Endothelial cell of umbilical vein (primary cell): ENCODE measurements at regions not wholly inside any gene's neighbourhood (a gene's known extent, or its start where the extent isn't known, plus 50 kb on each side); places are given as distances from the start of the nearest gene placed in this dataset.

ENCODE experiments used
- BruUV-seq: library from RNA; stranded (reverse); fragments of 400-500 nt; replicated peaks from 2 replicates; lab custom pipeline; 2021; lab: Mats Ljungman, UMichigan
- CTCF ChIA-PET: fragments of 300-600, 350-600 bp; sonication (Branson Sonifier 250); formaldehyde crosslinking; loops from one replicate; lab custom pipeline; 2021; ENCODE audit warnings: antibody characterized with exemption, inconsistent platforms; lab: Charles Lee
- POLR2A ChIA-PET: fragments of 300-600, 350-600 bp; sonication (Branson Sonifier 250); formaldehyde crosslinking; loops from one replicate; lab custom pipeline; 2021; ENCODE audit warnings: antibody characterized with exemption, inconsistent platforms; lab: Charles Lee
- DNase-seq: peaks from one replicate; pipeline ENCODE4 v3.0.0-alpha.2; 2011; ENCODE audit warnings: low read depth, low spot score
- FAIRE-seq: peaks from 2 replicates; lab custom pipeline; 2011; peaks lifted over from hg19 to GRCh38; lab: Jason Lieb, UNC
- H2AFZ ChIP-seq: 2 replicates; pipeline ENCODE4 v1.6.0; 2012; ENCODE audit warnings: low read depth, low read length, control low read depth, inconsistent platforms
- H3K27ac ChIP-seq: 2 replicates; pipeline ENCODE4 v1.5.1; 2011; ENCODE audit warnings: low read depth, mild to moderate bottlenecking, control low read depth, low read length, moderate library complexity; ENCODE audit not compliant: insufficient read depth
- H3K27me3 ChIP-seq, 2 experiments: 2 replicates each; pipeline versions ENCODE4 v1.6.0 to v1.6.1; 2011; ENCODE audit warnings: low read length in 2 of 2, mixed read lengths in 1 of 2; ENCODE audit not compliant: control insufficient read depth in 2 of 2, insufficient read depth in 2 of 2
- H3K36me3 ChIP-seq, 2 experiments: 2 replicates in 1 of 2; 3 replicates in 1 of 2; pipeline ENCODE4 v1.5.1; 2011; ENCODE audit warnings: low read length in 2 of 2, mild to moderate bottlenecking in 1 of 2, moderate library complexity in 1 of 2; ENCODE audit not compliant: control insufficient read depth in 2 of 2, insufficient read depth in 2 of 2; ENCODE audit errors: extremely low read depth in 1 of 2
- H3K4me1 ChIP-seq: 3 replicates; pipeline ENCODE4 v1.5.1; 2011; ENCODE audit warnings: mild to moderate bottlenecking, low read length; ENCODE audit not compliant: control insufficient read depth, insufficient read depth; ENCODE audit errors: extremely low read depth
- H3K4me2 ChIP-seq: 2 replicates; pipeline ENCODE4 v1.6.1; 2011; ENCODE audit warnings: low read length, control low read depth, mixed read lengths; ENCODE audit not compliant: insufficient read depth
- H3K4me3 ChIP-seq, 3 experiments: fragments of 200-600 bp in 1 of 3; sonication (generic), shearing (Covaris generic) in 1 of 3; replicated peaks in 1 of 3; 2 replicates each; pipeline ENCODE4 v1.5.1; 2011 to 2016; ENCODE audit warnings: control low read depth in 3 of 3, low read length in 3 of 3, mild to moderate bottlenecking in 2 of 3, inconsistent platforms in 1 of 3, low read depth in 1 of 3, moderate library complexity in 1 of 3; ENCODE audit not compliant: insufficient read depth in 1 of 3
- H3K79me2 ChIP-seq: 2 replicates; pipeline ENCODE4 v1.6.0; 2012; ENCODE audit warnings: low read length, inconsistent platforms; ENCODE audit not compliant: control insufficient read depth, insufficient read depth
- H3K9ac ChIP-seq: replicated peaks from 2 replicates; pipeline ENCODE3; 2011; ENCODE audit warnings: low read length, control low read depth; ENCODE audit not compliant: insufficient read depth; ENCODE audit errors: extremely low read depth
- H3K9me1 ChIP-seq: replicated peaks from 3 replicates; pipeline ENCODE4 v1.6.0; 2011; ENCODE audit warnings: mild to moderate bottlenecking, low read length; ENCODE audit not compliant: control insufficient read depth, insufficient read depth; ENCODE audit errors: extremely low read depth
- H3K9me3 ChIP-seq: replicated peaks from 2 replicates; pipeline ENCODE4 v1.5.1; 2012; ENCODE audit warnings: low read length, inconsistent platforms; ENCODE audit not compliant: control insufficient read depth, insufficient read depth
- H4K20me1 ChIP-seq: replicated peaks from 2 replicates; pipeline ENCODE3; 2011; ENCODE audit warnings: mild to moderate bottlenecking, low read length; ENCODE audit not compliant: control insufficient read depth, insufficient read depth; ENCODE audit errors: extremely low read depth
- FOS ChIP-seq: IDR thresholded peaks from 2 replicates; pipeline ENCODE4 v1.6.1; 2011; ENCODE audit warnings: mild to moderate bottlenecking, low read length, moderate library complexity, borderline replicate concordance; ENCODE audit not compliant: insufficient read depth
- GATA2 ChIP-seq: IDR thresholded peaks from 2 replicates; pipeline ENCODE4 v1.7.0; 2011; ENCODE audit warnings: low read depth, mild to moderate bottlenecking, moderate library complexity, mixed read lengths, low read length; ENCODE audit not compliant: insufficient read length, insufficient read depth
- JUN ChIP-seq: IDR thresholded peaks from 2 replicates; pipeline ENCODE4 v1.6.1; 2011; ENCODE audit warnings: borderline replicate concordance, low read depth; ENCODE audit not compliant: insufficient read length, insufficient read depth
- MYC ChIP-seq: IDR thresholded peaks from one replicate; pipeline ENCODE4 v1.6.1; 2011; ENCODE audit warnings: mild to moderate bottlenecking, low read depth, low read length
- POLR2A ChIP-seq: IDR thresholded peaks from 2 replicates; pipeline ENCODE4 v1.6.1; 2012; ENCODE audit warnings: low read depth, mild to moderate bottlenecking, control low read depth, low read length
- POLR2AphosphoS5 ChIP-seq: IDR thresholded peaks from 2 replicates; pipeline ENCODE4 v1.6.1; 2012; ENCODE audit warnings: low read depth, mild to moderate bottlenecking, control low read depth, low read length, moderate library complexity; ENCODE audit not compliant: insufficient read depth
- dilution Hi-C: fragments of 300-500 bp; cut with MboI; formaldehyde crosslinking; loops from one replicate; pipeline ENCODE4 v1.15.0; 2019; ENCODE audit warnings: low sequenced_read_pairs; ENCODE audit not compliant: extremely low pct_ligation_motif_present
- intact Hi-C: fragments of 100-400 bp; cut with micrococcal nuclease; formaldehyde crosslinking; loops from one replicate; pipeline ENCODE4 v1.10.0; 2022
- TF ChIP-seq, protein P1 (sequence below), 2 donors: IDR thresholded peaks; 1 replicate in 1 of 2; 2 replicates in 1 of 2; pipeline ENCODE4 v1.5.1; 2011; ENCODE audit warnings: low read length in 2 of 2, mild to moderate bottlenecking in 2 of 2, moderate library complexity in 2 of 2, control low read depth in 1 of 2, inconsistent platforms in 1 of 2, low read depth in 1 of 2; ENCODE audit not compliant: insufficient read depth in 1 of 2; ENCODE audit errors: extremely low read depth in 1 of 2
- TF ChIP-seq, protein P2 (sequence below): IDR thresholded peaks from 2 replicates; pipeline ENCODE4 v1.6.1; 2011; ENCODE audit not compliant: insufficient read depth, insufficient read length

DNA sequence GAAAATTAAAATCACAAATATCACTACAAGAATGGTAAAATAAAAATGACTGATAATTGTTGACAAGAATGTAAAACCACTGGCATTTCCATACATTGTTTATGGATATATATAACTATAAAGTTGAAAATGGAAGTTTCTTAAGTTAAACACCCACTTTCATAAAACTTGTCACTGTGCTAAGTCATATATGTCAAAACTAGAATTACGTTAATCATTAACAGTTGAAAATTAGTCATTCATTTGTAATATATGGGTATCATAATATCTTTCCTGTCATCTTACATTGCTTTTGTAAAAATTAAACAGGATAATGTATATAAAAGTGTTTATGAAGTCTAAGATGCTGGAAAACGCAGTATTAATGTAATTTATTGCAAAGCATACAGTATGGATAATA lies 1398.6 kb upstream of the ALCAM start:
- Histone ChIP-seq H3K27me3 (no peaks in the 10 kb centered on the region), H3K36me3 (no peaks in the 10 kb centered on the region), H3K27ac (no peak overlapping the region), H3K4me3 (no peak overlapping the region), H2AFZ (no peak overlapping the region), H3K4me1 (no peaks in the 10 kb centered on the region), H3K79me2 (no peaks in the 10 kb centered on the region), H3K9ac (no peak overlapping the region), H3K4me2 (no peak overlapping the region), H3K9me3 (no peaks in the 10 kb centered on the region), H3K9me1 (no peaks in the 10 kb centered on the region), H4K20me1 (no peaks in the 10 kb centered on the region)
- dilution Hi-C loops: no loop called here
- no peak for FAIRE-seq
- no TSS peak for BruUV-seq
- no peak for TF ChIP-seq JUN
- TF ChIP-seq, protein P1, sequence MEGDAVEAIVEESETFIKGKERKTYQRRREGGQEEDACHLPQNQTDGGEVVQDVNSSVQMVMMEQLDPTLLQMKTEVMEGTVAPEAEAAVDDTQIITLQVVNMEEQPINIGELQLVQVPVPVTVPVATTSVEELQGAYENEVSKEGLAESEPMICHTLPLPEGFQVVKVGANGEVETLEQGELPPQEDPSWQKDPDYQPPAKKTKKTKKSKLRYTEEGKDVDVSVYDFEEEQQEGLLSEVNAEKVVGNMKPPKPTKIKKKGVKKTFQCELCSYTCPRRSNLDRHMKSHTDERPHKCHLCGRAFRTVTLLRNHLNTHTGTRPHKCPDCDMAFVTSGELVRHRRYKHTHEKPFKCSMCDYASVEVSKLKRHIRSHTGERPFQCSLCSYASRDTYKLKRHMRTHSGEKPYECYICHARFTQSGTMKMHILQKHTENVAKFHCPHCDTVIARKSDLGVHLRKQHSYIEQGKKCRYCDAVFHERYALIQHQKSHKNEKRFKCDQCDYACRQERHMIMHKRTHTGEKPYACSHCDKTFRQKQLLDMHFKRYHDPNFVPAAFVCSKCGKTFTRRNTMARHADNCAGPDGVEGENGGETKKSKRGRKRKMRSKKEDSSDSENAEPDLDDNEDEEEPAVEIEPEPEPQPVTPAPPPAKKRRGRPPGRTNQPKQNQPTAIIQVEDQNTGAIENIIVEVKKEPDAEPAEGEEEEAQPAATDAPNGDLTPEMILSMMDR (IDR thresholded peaks at IDR 0.05; ENCODE audit: extremely low read depth in 1 of 2, insufficient read depth in 1 of 2, low read depth in 1 of 2, low read length in 2 of 2): no peak
- TF ChIP-seq FOS: no peak
- TF ChIP-seq GATA2: no peak
- TF ChIP-seq MYC: no peak
- no peak for TF ChIP-seq POLR2AphosphoS5
- TF ChIP-seq POLR2A: no peak
- TF ChIP-seq, protein P2, sequence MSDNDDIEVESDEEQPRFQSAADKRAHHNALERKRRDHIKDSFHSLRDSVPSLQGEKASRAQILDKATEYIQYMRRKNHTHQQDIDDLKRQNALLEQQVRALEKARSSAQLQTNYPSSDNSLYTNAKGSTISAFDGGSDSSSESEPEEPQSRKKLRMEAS: no peak
- ChIA-PET POLR2A (no interaction called here), CTCF (no interaction called here)
- DNase-seq: no peak
- intact Hi-C loops: no loop called here
